HG03108 (cell line): ENCODE measurements at regions not wholly inside any gene's neighbourhood (a gene's known extent, or its start where the extent isn't known, plus 50 kb on each side); places are given as distances from the start of the nearest gene placed in this dataset.
"Not testable (repeated sequence)": the region's sequence is repeated elsewhere in the genome, so short reads cannot be mapped to it uniquely, and the experiment has no call there.

Experiments used
- ATAC-seq: cut with Tn5 transposase; IDR thresholded peaks from one replicate; pipeline ENCODE4 v1.9.1; 2021; ENCODE audit warnings: moderate library complexity; ENCODE audit not compliant: unreplicated experiment

DNA sequence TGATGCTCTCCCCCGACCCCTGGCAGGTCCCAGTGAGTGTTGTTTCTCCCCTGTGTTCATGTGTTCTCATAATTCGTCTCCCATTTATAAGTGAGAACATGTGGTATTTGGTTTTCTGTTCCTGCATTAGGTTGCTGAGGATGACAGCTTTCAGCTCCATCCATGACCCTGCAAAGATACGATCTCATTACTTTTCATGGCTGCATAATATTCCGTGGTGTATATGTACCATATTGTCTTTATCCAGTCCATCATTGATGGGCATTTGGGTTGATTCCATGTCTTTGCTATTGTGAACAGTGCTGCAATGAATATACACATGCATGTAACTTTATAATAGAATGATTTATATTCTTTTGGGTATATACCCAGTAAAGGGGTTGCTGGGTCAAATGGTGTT lies 321.5 kb downstream of the EMP1 start:
- not testable (repeated sequence) for ATAC-seq

DNA sequence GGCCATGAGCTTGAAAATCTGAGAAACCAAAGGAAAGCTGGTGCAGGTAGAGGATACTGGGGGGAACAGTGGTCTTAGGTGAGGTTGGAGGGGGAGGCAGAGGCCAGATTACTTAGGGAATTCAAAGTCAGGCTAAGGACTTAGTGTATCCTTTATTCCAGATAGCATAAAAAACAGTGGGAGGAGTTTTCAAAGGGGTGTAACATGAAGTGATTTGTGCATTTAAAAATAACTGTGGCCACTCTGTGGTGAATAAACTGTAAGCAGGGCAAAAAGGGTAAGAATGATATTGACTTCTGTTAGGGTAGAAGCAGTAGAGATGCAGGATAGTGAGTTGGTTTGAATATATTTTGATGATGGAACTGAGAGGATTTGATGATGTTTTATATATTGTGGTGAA lies 313.2 kb downstream of the EMP1 start:
- no peak for ATAC-seq

DNA sequence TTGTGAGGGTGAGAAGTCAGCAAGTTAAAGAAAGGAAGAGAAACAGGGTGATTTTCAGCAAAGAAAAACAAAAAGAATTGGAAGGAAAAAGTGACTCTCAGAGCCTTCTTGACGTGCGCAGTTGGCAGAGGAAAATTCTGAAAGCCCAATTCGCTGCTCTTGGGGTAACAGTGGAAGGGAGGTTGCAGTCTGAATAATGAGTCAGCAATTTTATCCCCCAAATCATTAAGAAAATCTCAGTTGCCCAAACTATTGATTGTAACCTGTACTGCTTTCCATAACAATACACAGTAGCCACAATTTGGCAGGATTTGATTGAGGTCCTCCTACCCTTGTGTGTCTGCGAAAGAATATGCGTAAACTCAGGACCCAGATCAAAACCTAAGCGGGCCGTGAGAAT lies 309.1 kb downstream of the EMP1 start:
- ATAC-seq = no peak

DNA sequence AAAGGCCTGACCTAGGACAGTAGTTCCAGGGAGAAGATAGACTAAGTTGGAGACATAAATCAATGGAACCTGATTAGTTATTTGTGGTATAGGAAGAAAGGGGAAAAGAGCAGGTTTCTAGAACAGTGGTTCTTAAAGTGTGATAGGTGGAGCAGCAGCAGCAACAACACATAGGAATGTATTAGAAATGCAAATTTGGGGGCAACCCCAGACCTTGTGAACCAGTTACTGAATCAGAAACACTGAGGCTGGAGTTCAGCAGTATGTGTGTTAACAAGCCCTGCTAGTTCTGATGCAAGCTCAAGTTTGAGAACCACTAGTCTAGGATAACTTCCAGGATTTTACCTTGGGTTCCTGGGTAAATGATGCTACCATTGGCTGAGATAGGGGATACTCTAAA lies 308.7 kb downstream of the EMP1 start:
- ATAC-seq = no peak

DNA sequence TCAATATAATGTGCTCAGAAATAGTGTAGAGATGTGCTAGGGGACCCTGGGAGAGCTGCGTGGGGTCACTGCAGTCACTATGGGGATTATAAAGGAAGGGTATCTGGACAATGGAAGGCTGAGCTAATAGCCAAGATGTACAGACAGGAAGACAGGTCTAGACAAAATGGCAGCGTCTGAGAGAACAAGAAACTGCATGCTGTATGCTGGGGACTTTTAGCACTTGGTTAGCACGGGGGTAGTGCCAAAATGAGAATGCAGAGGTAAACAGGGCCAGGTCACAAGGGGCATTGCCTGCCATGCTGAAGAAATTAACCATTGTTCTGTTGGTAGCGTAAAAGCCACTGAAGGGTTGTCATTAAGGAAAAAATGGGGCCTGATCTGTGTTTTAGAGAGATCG lies 308.2 kb downstream of the EMP1 start:
- no peak for ATAC-seq

DNA sequence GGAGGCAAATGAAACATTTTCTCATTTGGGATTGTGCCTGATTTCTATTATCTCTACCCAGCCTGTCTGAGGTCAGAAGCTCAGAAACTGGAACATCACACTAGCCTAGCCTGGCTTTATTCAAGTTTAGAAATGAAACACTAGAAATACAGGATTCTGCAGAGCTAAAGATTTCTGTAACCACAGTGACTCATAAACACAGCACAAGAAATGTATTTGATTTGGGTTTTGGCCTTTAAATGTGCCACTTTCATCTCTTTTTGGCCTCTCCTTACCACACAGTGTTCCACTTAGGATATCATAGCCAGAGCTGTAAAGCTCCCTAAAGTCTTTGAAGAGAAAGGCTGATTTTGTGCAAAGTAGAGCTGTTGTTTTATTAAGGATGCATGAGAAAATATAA lies 307.5 kb downstream of the EMP1 start:
- ATAC-seq = no peak

- ATAC-seq = no peak
Measured at GRCh38 chr12:13503094-13503835, 306.7 kb downstream of the EMP1 start.

DNA sequence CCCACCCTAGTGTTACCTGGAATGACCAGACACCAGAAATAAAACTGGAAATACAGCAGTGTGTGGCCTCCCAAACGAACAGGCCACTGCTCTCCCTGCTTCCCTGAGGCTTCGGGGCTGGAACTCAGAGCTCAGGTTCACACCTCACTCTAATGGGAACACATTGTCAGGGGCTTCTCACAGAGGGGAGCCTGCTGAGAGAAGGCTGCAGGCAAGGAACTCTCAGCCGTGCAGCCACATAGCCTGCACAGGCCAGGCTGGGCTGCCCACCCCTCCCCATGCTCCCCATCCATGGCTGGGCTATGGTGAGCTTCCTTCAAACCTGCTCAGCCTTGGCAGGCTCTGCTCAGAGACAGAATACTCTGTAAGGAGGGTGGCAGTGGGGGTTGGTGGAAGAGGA lies 302.5 kb downstream of the EMP1 start:
- no peak for ATAC-seq

GRCh38 chr12:13496111-13496510 lies 299.6 kb downstream of the EMP1 start:
- ATAC-seq = no peak

GRCh38 chr12:13489246-13489645 lies 292.7 kb downstream of the EMP1 start:
- ATAC-seq = no peak

DNA sequence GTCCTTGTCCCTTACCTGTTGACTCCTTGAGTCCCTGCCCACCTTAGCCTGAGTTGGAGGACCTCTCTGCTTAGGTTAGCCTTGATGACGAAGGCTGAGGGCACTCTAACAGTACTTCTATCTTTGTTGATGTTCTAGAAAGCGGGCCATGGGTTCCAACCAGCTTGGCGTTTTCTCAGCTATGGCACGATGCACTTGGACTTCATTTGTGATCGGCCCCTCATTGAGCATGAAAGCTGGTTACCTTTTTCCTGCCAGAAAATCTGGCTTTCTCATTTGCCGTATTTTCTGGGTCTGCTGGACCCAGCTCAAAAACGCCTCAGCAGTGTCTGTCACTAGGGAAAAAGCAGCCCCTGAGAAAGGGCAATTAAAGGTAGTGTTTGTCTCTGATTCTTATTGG lies 290.8 kb downstream of the EMP1 start:
- ATAC-seq = no peak

GRCh38 chr12:13486794-13487193 lies 290.3 kb downstream of the EMP1 start:
- ATAC-seq = no peak

- no peak for ATAC-seq
Measured at GRCh38 chr12:13478650-13479181, 282.2 kb downstream of the EMP1 start.

DNA sequence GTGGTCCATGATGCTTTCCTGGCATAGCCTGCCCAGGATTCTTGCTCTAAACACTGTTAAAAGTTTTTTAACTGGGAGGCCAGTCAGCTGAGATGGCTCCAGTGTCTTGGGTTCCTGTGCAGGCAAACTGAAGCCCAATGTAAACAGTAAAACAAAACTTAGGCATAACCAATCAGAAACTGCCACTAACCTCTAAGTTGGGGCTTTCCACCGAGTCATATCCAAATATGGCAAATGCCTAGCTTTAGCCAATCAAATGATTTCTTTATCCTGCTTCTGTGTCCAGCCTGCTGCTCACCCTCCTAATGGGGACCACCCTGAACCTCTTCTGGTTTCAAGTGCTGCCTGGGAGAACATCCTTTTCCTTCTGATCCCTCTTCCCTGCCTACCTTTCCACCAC lies 277.9 kb downstream of the EMP1 start:
- no peak for ATAC-seq

GRCh38 chr12:13472690-13473089 lies 276.2 kb downstream of the EMP1 start:
- peak; percentile 99 for ATAC-seq

DNA sequence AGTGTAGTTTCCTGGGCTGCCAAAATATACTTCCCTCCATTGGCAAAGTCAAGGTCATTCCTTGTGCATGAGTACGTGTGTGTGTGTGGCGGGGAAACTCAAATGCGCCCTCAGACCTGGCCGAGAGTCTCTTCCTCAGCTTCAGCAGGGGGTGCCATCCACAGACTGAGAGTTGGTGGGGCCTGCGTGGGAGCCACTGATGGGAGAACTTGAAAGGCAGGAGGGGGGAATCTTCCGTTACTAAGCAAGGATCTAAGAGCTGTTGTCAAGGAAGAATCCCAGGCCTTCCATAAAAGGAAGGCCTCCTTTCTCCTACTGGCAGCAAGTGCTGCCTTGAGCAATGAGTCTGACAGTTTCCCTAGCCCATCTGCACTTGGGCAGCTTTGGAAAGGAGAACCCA lies 274.9 kb downstream of the EMP1 start:
- ATAC-seq = no peak

GRCh38 chr12:13465635-13466034 lies 269.1 kb downstream of the EMP1 start:
- no peak for ATAC-seq

DNA sequence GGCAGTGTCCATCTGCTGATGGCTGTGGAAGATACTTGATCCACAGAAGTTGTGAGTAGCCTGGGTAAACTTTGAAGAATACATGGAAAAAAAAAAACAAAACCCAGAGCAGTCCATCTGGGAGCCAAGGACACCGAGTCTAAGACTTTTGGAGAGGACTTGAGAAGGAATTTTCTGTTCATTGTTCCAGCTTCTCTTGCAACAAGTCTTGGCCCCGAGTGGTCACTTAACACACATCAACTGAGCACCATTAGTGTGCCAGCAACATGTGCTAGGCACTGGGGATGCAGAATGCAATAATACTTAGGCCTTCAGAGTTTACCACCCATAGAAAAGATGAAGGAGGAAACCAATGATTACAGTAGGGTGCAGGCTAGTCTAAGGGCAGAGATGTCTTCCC lies 266.7 kb downstream of the EMP1 start:
- ATAC-seq = no peak

DNA sequence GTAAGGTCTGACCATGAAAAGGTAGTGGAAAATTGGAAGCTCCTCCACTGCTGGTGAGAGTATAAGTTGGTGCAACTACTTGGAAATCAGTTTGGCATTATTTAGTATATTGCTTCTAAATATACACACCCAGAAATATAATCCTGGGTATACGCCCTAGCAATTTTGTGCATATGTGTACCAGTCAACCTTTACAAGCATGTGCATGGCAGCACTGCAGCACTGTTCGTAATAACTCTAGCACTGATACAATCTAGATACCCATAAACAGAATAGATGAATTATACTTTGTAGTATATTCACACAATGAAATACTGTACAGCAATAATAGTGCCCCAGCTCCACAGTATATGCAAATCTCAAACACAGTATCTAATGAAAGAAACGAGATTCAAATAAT lies 265.9 kb downstream of the EMP1 start:
- no peak for ATAC-seq

DNA sequence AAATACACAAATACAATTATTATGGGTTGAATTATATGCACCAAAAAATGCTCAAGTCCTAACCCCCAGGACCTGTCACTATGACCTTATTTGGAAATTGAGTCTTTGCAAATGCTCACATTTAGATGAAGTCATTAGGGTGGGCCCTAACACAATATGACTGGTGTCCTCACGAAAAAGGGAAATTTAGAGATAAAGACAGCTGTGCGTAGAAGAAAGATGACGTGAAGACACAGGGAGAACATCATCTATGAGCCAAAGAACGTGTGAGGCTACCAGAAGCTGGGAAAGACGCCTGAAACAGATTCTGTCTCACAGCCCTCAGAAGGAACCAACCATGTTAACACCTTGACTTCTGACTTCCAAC lies 259.2 kb downstream of the EMP1 start:
- no peak for ATAC-seq

GRCh38 chr12:13454991-13455777 lies 258.7 kb downstream of the EMP1 start:
- no peak for ATAC-seq

DNA sequence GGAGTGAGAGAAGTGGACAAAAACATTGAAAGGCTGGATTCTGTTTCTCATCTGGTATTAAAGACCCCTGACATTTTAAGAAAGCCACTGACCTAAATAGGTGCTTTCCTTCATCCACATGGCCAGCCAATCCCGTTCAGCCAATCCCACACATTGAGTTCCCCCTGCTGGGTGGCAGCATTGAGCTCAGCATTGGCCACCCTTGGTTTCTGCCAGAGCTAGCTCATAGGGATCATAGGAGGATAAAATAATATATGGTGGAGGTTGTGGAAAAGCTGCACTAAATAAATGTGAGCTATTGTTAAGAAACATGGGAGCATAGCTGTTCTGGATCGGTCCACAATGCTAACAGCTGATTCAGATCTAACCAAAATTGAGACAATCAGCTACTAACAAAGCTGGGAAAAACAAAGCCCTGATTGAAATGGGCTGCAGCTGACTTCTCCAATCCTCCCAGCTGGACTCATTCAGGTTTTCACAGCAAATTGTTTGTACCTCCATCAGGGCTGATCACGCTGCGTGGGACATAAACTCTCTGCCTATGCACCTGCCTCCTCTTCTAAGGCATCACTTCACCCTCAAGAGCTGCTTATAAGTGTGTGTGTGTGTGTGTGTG lies 256.5 kb downstream of the EMP1 start:
- no peak for ATAC-seq
